AG09309 (cell line): ENCODE measurements at regions not wholly inside any gene's neighbourhood (a gene's known extent, or its start where the extent isn't known, plus 50 kb on each side); places are given as distances from the start of the nearest gene placed in this dataset.

ENCODE experiments used
- DNase-seq: peaks from one replicate; pipeline ENCODE4 v3.0.0-alpha.2; 2010; ENCODE audit warnings: low read depth
- H3K4me3 ChIP-seq: 2 replicates; pipeline ENCODE4 v1.5.1; 2011; ENCODE audit warnings: mild to moderate bottlenecking, low read depth, low read length, moderate library complexity; ENCODE audit not compliant: control insufficient read depth
- CTCF ChIP-seq: IDR thresholded peaks from 2 replicates; pipeline ENCODE4 v1.5.1; 2011; ENCODE audit warnings: mild to moderate bottlenecking, low read depth, low read length, inconsistent platforms; ENCODE audit not compliant: insufficient read depth, control insufficient read depth; ENCODE audit errors: missing control alignments

- no peak for DNase-seq
- no peak for TF ChIP-seq CTCF
- no peak overlapping the region for H3K4me3 ChIP-seq
Measured at GRCh38 chr16:52629296-52629695, 82.4 kb upstream of the TOX3 start.

DNA sequence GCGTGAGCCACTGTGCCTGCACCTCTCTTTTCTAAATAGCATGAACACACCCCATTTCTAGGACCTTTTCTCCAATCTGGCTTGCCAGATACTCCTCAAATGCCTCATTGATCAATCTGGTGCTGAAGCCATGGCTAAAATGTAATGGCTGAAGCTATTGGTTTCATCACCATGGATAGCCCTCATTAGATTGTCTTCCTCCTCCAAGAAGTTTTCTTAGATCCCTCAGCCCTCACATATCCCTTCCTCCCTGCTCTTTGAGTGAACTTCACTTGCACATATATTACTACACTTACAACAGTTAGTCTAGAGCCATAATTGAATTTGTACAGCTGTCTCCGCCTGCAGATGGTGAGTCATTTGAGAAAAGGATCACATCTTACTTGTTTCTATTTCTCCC is 77.9 kb upstream of the TOX3 start:
- no peak for TF ChIP-seq CTCF
- H3K4me3 ChIP-seq, result no peak overlapping the region
- no peak for DNase-seq

DNA sequence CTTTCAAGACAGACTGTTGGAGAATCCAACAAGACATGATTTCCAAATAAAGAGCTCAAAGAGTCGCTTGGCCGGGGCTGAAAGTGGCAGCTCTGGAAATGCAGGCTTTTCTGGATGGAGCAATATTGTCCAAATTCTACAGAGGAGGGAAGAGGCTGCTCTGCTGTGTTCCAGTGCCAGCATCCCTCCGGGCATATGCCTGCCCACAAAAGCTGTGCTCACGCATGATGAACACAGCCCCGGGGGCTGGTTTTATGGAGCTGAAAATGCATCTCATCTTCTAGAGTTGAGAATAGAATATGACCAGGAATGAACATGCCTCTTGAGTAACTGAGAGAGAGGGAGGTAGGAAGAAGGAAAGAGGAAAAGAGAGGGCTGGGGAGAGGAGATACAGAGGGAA is 74.7 kb upstream of the TOX3 start:
- no peak for DNase-seq
- TF ChIP-seq CTCF, result no peak
- H3K4me3 ChIP-seq, result no peak overlapping the region

DNA sequence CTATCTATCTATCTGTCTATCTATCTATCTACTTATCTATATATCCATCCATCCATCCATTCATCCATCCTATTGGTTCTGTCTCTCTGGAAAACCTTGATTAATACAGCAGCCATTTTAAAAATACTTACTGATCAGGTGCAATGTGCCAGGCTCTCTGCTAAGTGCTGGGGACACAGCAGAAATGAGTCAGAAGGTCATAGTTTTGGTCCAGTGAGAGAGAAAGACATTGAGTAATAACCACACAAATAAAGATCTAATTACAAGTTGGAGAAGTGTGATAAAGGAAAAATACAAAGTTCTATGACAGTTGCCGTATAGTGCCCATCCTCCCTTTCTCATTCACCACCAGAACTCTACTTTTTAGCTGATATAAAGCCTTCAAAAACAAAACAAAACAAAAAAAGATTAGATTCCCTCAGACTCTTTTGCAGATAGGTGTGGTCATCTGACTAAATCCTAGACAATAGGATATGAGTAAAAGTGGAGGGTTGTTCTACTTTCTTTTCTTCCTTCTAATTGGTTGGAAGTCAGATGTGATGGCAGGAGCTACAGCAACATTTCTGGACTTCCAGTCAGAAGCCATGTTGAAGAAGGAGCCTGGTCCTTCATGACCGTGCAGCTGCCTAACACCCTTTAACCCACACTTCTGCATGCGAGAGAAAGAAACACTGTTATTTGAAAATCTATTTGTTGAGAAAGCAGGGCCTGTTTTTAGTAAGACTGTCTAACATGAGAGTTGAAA is 72.0 kb upstream of the TOX3 start:
- H3K4me3 ChIP-seq, result no peak overlapping the region
- no peak for TF ChIP-seq CTCF
- no peak for DNase-seq

GRCh38 chr16:52617591-52617990 is 70.6 kb upstream of the TOX3 start:
- H3K4me3 ChIP-seq, result no peak overlapping the region
- no peak for TF ChIP-seq CTCF
- DNase-seq, result no peak

DNA sequence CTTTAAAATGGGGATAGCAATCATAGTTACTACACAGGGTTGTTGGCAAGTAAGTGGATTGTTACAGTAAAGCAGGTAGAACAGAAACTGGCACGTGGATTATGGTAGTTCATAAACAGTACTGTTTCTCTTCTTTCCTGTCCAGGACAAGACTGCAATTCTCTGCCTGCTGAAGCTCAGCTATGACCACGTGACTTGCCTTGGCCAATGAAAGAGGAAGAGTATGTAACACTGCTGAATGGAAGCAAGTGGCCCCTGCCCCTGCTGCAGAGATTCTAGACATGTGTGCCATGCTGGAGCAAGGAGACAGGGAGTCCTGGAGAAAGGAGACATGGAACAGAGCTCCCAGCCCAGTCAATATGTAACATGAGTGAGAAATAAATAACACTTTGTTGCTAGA is 66.6 kb upstream of the TOX3 start:
- no peak for DNase-seq
- no peak for TF ChIP-seq CTCF
- H3K4me3 ChIP-seq, result no peak overlapping the region
